H1 (cell line): ENCODE measurements at regions not wholly inside any gene's neighbourhood (a gene's known extent, or its start where the extent isn't known, plus 50 kb on each side); places are given as distances from the start of the nearest gene placed in this dataset.

Experiments
- CTCF ChIA-PET: fragments of 300-600 bp; sonication (Branson Sonifier 250); formaldehyde crosslinking; loops from one replicate; lab custom pipeline; 2021; ENCODE audit not compliant: partially characterized antibody; lab: Charles Lee
- POLR2A ChIA-PET: fragments of 300-600 bp; sonication (Branson Sonifier 250); formaldehyde crosslinking; loops from one replicate; lab custom pipeline; 2021; ENCODE audit warnings: inconsistent platforms; ENCODE audit not compliant: partially characterized antibody; lab: Charles Lee
- DNase-seq, 2 experiments: peaks; one replicate each; pipeline versions ENCODE4 v3.0.0 to v3.0.0-alpha.2; 2010 to 2022; ENCODE audit warnings: low spot score in 2 of 2, low read depth in 1 of 2, mixed read lengths in 1 of 2
- FAIRE-seq: peaks from 2 replicates; lab custom pipeline; 2011; peaks lifted over from hg19 to GRCh38; lab: Jason Lieb, UNC
- H2AFZ ChIP-seq: 2 replicates; pipeline ENCODE4 v1.8.1; 2012; ENCODE audit warnings: low read length, inconsistent platforms
- H2AK5ac ChIP-seq: 2 replicates; pipeline ENCODE4 v1.6.1; 2013; ENCODE audit warnings: low read depth, low read length
- H2BK120ac ChIP-seq: replicated peaks from 2 replicates; pipeline ENCODE3; 2013; ENCODE audit warnings: low read depth, low read length, inconsistent platforms
- H2BK12ac ChIP-seq: 2 replicates; pipeline ENCODE4 v1.6.1; 2013; ENCODE audit warnings: low read depth, low read length
- H2BK15ac ChIP-seq: 2 replicates; pipeline ENCODE4 v1.6.1; 2013; ENCODE audit warnings: low read length
- H2BK20ac ChIP-seq: 2 replicates; pipeline ENCODE4 v1.6.1; 2013; ENCODE audit warnings: low read length
- H2BK5ac ChIP-seq: 2 replicates; pipeline ENCODE4 v1.6.1; 2013; ENCODE audit warnings: low read depth, low read length
- H3K14ac ChIP-seq: 2 replicates; pipeline ENCODE4 v1.6.1; 2013; ENCODE audit warnings: inconsistent platforms; ENCODE audit not compliant: insufficient read length
- H3K18ac ChIP-seq: 2 replicates; pipeline ENCODE4 v1.6.1; 2013; ENCODE audit warnings: low read length; ENCODE audit errors: extremely low read depth
- H3K23ac ChIP-seq: 2 replicates; pipeline ENCODE4 v1.6.1; 2013; ENCODE audit warnings: inconsistent platforms; ENCODE audit not compliant: insufficient read length
- H3K23me2 ChIP-seq: 2 replicates; pipeline ENCODE4 v1.6.1; 2013; ENCODE audit warnings: low read depth, low read length
- H3K27ac ChIP-seq: 2 replicates; pipeline ENCODE4 v1.6.1; 2011; ENCODE audit warnings: low read depth, low read length, inconsistent platforms
- H3K27me3 ChIP-seq, 4 experiments: replicated peaks in 1 of 4; 1 replicate in 1 of 4; 2 replicates in 3 of 4; pipeline versions ENCODE4 v1.6.1 to v1.8.1; 2011 to 2013; ENCODE audit warnings: low read length in 3 of 4, mild to moderate bottlenecking in 3 of 4, inconsistent platforms in 2 of 4, mixed read lengths in 2 of 4, moderate library complexity in 1 of 4; ENCODE audit not compliant: control insufficient read depth in 3 of 4, insufficient read depth in 3 of 4; ENCODE audit errors: extremely low read depth in 1 of 4
- H3K36me3 ChIP-seq, 4 experiments: 2 replicates each; pipeline versions ENCODE4 v1.6.1 to v1.8.1; 2011 to 2013; ENCODE audit warnings: mild to moderate bottlenecking in 4 of 4, low read length in 3 of 4, moderate library complexity in 2 of 4, control low read depth in 1 of 4, inconsistent platforms in 1 of 4; ENCODE audit not compliant: insufficient read depth in 4 of 4, control insufficient read depth in 2 of 4
- H3K4ac ChIP-seq: replicated peaks from 2 replicates; pipeline ENCODE3; 2013; ENCODE audit warnings: low read length, low read depth, mixed read lengths, inconsistent platforms; ENCODE audit not compliant: insufficient read length
- H3K4me1 ChIP-seq, 4 experiments: replicated peaks in 1 of 4; 1 replicate in 1 of 4; 2 replicates in 3 of 4; pipeline versions ENCODE4 v1.6.1 to v1.8.1; 2011 to 2013; ENCODE audit warnings: low read length in 3 of 4, inconsistent platforms in 2 of 4, mixed read lengths in 1 of 4; ENCODE audit not compliant: insufficient read depth in 4 of 4, control insufficient read depth in 3 of 4
- H3K4me2 ChIP-seq, 2 experiments: 2 replicates each; pipeline versions ENCODE4 v1.6.1 to v1.8.1; 2011 to 2013; ENCODE audit warnings: low read depth in 2 of 2, low read length in 2 of 2, control low read depth in 1 of 2, inconsistent platforms in 1 of 2, mild to moderate bottlenecking in 1 of 2; ENCODE audit not compliant: insufficient read depth in 1 of 2
- H3K4me3 ChIP-seq, 4 experiments: fragments of 200-600, 300-600 bp in 1 of 4; sonication (generic), shearing (Covaris generic), sonication (Bioruptor Twin) in 1 of 4; 2 replicates each; pipeline versions ENCODE4 v1.5.1 to v1.8.1; 2011 to 2016; ENCODE audit warnings: low read length in 4 of 4, low read depth in 3 of 4, control low read depth in 2 of 4, inconsistent platforms in 2 of 4, mild to moderate bottlenecking in 2 of 4, mixed read lengths in 1 of 4, moderate library complexity in 1 of 4; ENCODE audit not compliant: insufficient read depth in 2 of 4; ENCODE audit errors: extremely low read depth in 1 of 4
- H3K56ac ChIP-seq: replicated peaks from 2 replicates; pipeline ENCODE3; 2013; ENCODE audit warnings: low read depth, mild to moderate bottlenecking, mixed read lengths, low read length, inconsistent platforms; ENCODE audit not compliant: insufficient read length
- H3K79me1 ChIP-seq: 2 replicates; pipeline ENCODE4 v1.6.1; 2013; ENCODE audit warnings: low read depth, low read length, control low read depth
- H3K79me2 ChIP-seq, 2 experiments: 2 replicates each; pipeline versions ENCODE4 v1.6.1 to v1.8.1; 2012 to 2013; ENCODE audit warnings: low read length in 2 of 2, mild to moderate bottlenecking in 2 of 2, inconsistent platforms in 1 of 2; ENCODE audit not compliant: insufficient read depth in 2 of 2, control insufficient read depth in 1 of 2
- H3K9ac ChIP-seq, 4 experiments: replicated peaks in 1 of 4; 1 replicate in 1 of 4; 2 replicates in 3 of 4; pipeline versions ENCODE4 v1.6.1 to v1.8.1; 2011 to 2013; ENCODE audit warnings: low read depth in 3 of 4, low read length in 3 of 4, control low read depth in 2 of 4, mild to moderate bottlenecking in 2 of 4, moderate library complexity in 2 of 4, inconsistent platforms in 1 of 4; ENCODE audit errors: extremely low read depth in 1 of 4
- H3K9me3 ChIP-seq, 2 experiments: 2 replicates each; pipeline versions ENCODE4 v1.6.1 to v1.8.1; 2012 to 2013; ENCODE audit warnings: mild to moderate bottlenecking in 2 of 2, moderate library complexity in 2 of 2, control low read depth in 1 of 2, inconsistent platforms in 1 of 2, low read depth in 1 of 2, low read length in 1 of 2, mixed read lengths in 1 of 2; ENCODE audit not compliant: insufficient read depth in 2 of 2
- H4K20me1 ChIP-seq, 2 experiments: replicated peaks in 1 of 2; 2 replicates each; pipeline versions ENCODE3 to v1.8.1; 2011 to 2013; ENCODE audit warnings: inconsistent platforms in 2 of 2, low read length in 2 of 2, mild to moderate bottlenecking in 1 of 2; ENCODE audit not compliant: insufficient read depth in 2 of 2, control insufficient read depth in 1 of 2
- H4K5ac ChIP-seq: 2 replicates; pipeline ENCODE4 v1.6.1; 2013; ENCODE audit warnings: low read length, low read depth, mixed read lengths, inconsistent platforms; ENCODE audit not compliant: insufficient read length
- H4K8ac ChIP-seq: 2 replicates; pipeline ENCODE4 v1.8.0; 2013; ENCODE audit warnings: mild to moderate bottlenecking, moderate library complexity, low read length, inconsistent platforms; ENCODE audit not compliant: insufficient read depth; ENCODE audit errors: extremely low read depth
- H4K91ac ChIP-seq: replicated peaks from 2 replicates; pipeline ENCODE3; 2013; ENCODE audit warnings: low read length, mixed read lengths, inconsistent platforms; ENCODE audit not compliant: insufficient read length
- ASH2L ChIP-seq: fragments of 200-600, 300-600 bp; sonication (generic); IDR thresholded peaks from one replicate; pipeline ENCODE4 v1.7.1; 2017; ENCODE audit warnings: low read length
- BACH1 ChIP-seq: IDR thresholded peaks from 2 replicates; pipeline ENCODE4 v1.6.1; 2012; ENCODE audit warnings: low read length, improper control_type of control experiment
- BRCA1 ChIP-seq: IDR thresholded peaks from 2 replicates; pipeline ENCODE4 v1.6.1; 2012; ENCODE audit warnings: low read depth, low read length, improper control_type of control experiment
- CHD2 ChIP-seq: IDR thresholded peaks from 2 replicates; pipeline ENCODE4 v1.6.1; 2012; ENCODE audit warnings: low read length, improper control_type of control experiment
- CTCF ChIP-seq, 3 experiments: IDR thresholded peaks; 1 replicate in 2 of 3; 2 replicates in 1 of 3; pipeline versions ENCODE4 v1.5.1 to v1.6.1; 2011; ENCODE audit warnings: low read length in 3 of 3, mild to moderate bottlenecking in 3 of 3, inconsistent platforms in 2 of 3, low read depth in 1 of 3, moderate library complexity in 1 of 3; ENCODE audit not compliant: insufficient read depth in 1 of 3; ENCODE audit errors: control extremely low read depth in 1 of 3
- E2F6 ChIP-seq: IDR thresholded peaks from 2 replicates; pipeline ENCODE4 v1.6.1; 2012; ENCODE audit warnings: inconsistent platforms
- RBBP5 ChIP-seq: IDR thresholded peaks from 2 replicates; pipeline ENCODE4 v1.7.1; 2012; ENCODE audit warnings: low read depth, mild to moderate bottlenecking, inconsistent platforms, low read length, moderate library complexity, borderline replicate concordance
- SIX5 ChIP-seq: IDR thresholded peaks from 2 replicates; pipeline ENCODE4 v1.6.1; 2011; ENCODE audit warnings: mild to moderate bottlenecking, low read depth, low read length
- WGBS, 2 experiments: shearing (Covaris generic) in 1 of 2; methylation state at CpG; one replicate each; pipeline versions ENCODE4 v1.1.6 to v1.1.7; 2013 to 2015; ENCODE audit warnings: low lambda C conversion rate in 2 of 2, mixed read lengths in 2 of 2, inconsistent platforms in 1 of 2, low coverage in 1 of 2, missing lambda C conversion rate in 1 of 2; ENCODE audit not compliant: insufficient replicate concordance in 2 of 2, insufficient coverage in 1 of 2, insufficient read length in 1 of 2; ENCODE audit errors: extremely low coverage in 1 of 2, missing lambda C conversion rate in 1 of 2; 5-methylcytosine and 5-hydroxymethylcytosine counted together

- Histone ChIP-seq H3K18ac (peak overlapping the region; percentile 56; the same call in 1 of the 2 replicates), H3K27me3 (no peaks in the 10 kb centered on the region; a peak in 1 of 7 replicates), H3K79me1 (no peaks in the 10 kb centered on the region), H2AK5ac (0 out of 2 replicates have a peak overlapping the region, but pooled peaks have one; percentile 25), H3K4me1 (peaks cover 5 to 17% (median 12%) of the 10 kb centered on the region in 4 experiments), H3K79me2 (no peaks in the 10 kb centered on the region), H3K14ac (no peak overlapping the region), H2AFZ (peak overlapping the region; percentile 28; the same call in 1 of the 2 replicates), H2BK12ac (peak overlapping the region; percentile 100; the same call in 1 of the 2 replicates), H3K9me3 (no peaks in the 10 kb centered on the region), H2BK15ac (peak overlapping the region; percentile 95; the same call in 1 of the 2 replicates), H4K8ac (no peak overlapping the region), H3K27ac (no peak overlapping the region), H4K91ac (peak overlapping the region; percentile 57), H4K5ac (no peak overlapping the region), H3K56ac (no peak overlapping the region), H3K9ac (no peak overlapping the region), H2BK5ac (peak overlapping the region; percentile 76; the same call in 1 of the 2 replicates), H4K20me1 (peaks cover 0 to 7% of the 10 kb centered on the region in 2 experiments), H2BK20ac (peak overlapping the region; percentile 57; the same call in 1 of the 2 replicates), H3K4me2 (peak overlapping the region; percentile 3 to 32; a peak in 3 of 4 replicates), H3K4ac (no peak overlapping the region), H3K23me2 (peaks cover 8% of the 10 kb centered on the region), H2BK120ac (peak overlapping the region; percentile 25), H3K36me3 (no peaks in the 10 kb centered on the region), H3K23ac (no peak overlapping the region), H3K4me3 (peak overlapping the region in 1 of 4 experiments; percentile 37; a peak in 2 of 8 replicates)
- ChIA-PET CTCF (interaction anchor here (0.6 to 3.2 kb wide), 11 partner anchors 10 to 366 kb away, joined by 3 to 12 read pairs (median 4); no protein-coding TSS in a partner anchor), POLR2A (interaction anchor here (0.6 to 1.3 kb wide), 3 partner anchors 9 to 120 kb away, joined by 3 to 6 read pairs (median 3); no protein-coding TSS in a partner anchor)
- DNase-seq = peak in 1 of 2 experiments; percentile 33
- 34% methylated on average over 15 of the region's 15 CpGs; no CpG with 5 or more reads in 1 of the 2 experiments for WGBS, 2 experiments
- peak; percentile 75 for FAIRE-seq
- TF ChIP-seq RBBP5 (peak; percentile 18; the same call in 1 of the 2 replicates), ASH2L (no peak), E2F6 (0 out of 2 replicates have a peak, but pooled peaks have one; percentile 24), BRCA1 (no peak), CHD2 (no peak), CTCF (IDR thresholded peaks at IDR 0.05; ENCODE audit: control extremely low read depth in 1 of 3, insufficient read depth in 1 of 3, low read depth in 1 of 3, low read length in 3 of 3) (no peak), BACH1 (no peak), SIX5 (no peak)
Observed at GRCh38 chr2:129757915-129758783, 221.3 kb upstream of the RAB6C start.
